Small intestine (tissue), 7 donors: ENCODE measurements at regions not wholly inside any gene's neighbourhood (a gene's known extent, or its start where the extent isn't known, plus 50 kb on each side); places are given as distances from the start of the nearest gene placed in this dataset.

ENCODE experiments used
- DNase-seq, 2 donors: peaks; one replicate each; pipeline versions ENCODE4 v3.0.0 to v3.0.0-alpha.2; 2013
- FAIRE-seq: peaks from 2 replicates; lab custom pipeline; 2012; peaks lifted over from hg19 to GRCh38; lab: Jason Lieb, UNC
- H3K27ac ChIP-seq, 3 donors: one replicate each; pipeline ENCODE4 v1.5.1; 2013; ENCODE audit warnings: low read length in 2 of 3, mild to moderate bottlenecking in 2 of 3, control low read depth in 1 of 3, inconsistent platforms in 1 of 3, low read depth in 1 of 3, moderate library complexity in 1 of 3
- H3K27me3 ChIP-seq, 3 donors: one replicate each; pipeline ENCODE4 v1.6.1; 2013; ENCODE audit warnings: low read length in 3 of 3, inconsistent platforms in 1 of 3; ENCODE audit not compliant: control insufficient read depth in 3 of 3, insufficient read depth in 3 of 3
- H3K36me3 ChIP-seq, 3 donors: one replicate each; pipeline ENCODE4 v1.6.1; 2013; ENCODE audit warnings: low read length in 3 of 3, inconsistent platforms in 1 of 3, low read depth in 1 of 3, mild to moderate bottlenecking in 1 of 3, moderate library complexity in 1 of 3; ENCODE audit not compliant: control insufficient read depth in 3 of 3, insufficient read depth in 2 of 3
- H3K4me1 ChIP-seq, 3 donors: one replicate each; pipeline ENCODE4 v1.6.1; 2013; ENCODE audit warnings: low read length in 2 of 3, inconsistent platforms in 1 of 3, low read depth in 1 of 3, mild to moderate bottlenecking in 1 of 3, moderate library complexity in 1 of 3; ENCODE audit not compliant: control insufficient read depth in 3 of 3, insufficient read depth in 2 of 3
- H3K4me3 ChIP-seq, 3 donors: one replicate each; pipeline ENCODE4 v1.5.1; 2013; ENCODE audit warnings: low read length in 3 of 3, control low read depth in 1 of 3, inconsistent platforms in 1 of 3, low read depth in 1 of 3, mild to moderate bottlenecking in 1 of 3, moderate library complexity in 1 of 3
- H3K9me3 ChIP-seq, 2 donors: one replicate each; pipeline ENCODE4 v1.6.1; 2013; ENCODE audit warnings: low read depth in 1 of 2, low read length in 1 of 2; ENCODE audit not compliant: control insufficient read depth in 2 of 2, insufficient read depth in 1 of 2
- WGBS, 3 donors: extraction: QIAGEN DNeasy Blood & Tissue Kit; methylation state at CpG; one replicate each; pipeline ENCODE4 v1.1.7; 2013; 5-methylcytosine and 5-hydroxymethylcytosine counted together
- donor health status: healthy with polysubstance abuse.
- donor health status: control.
- donor health status: control.
- donor health status: Bipolar disorder and iron deficiency.
- donor health status: healthy.

GRCh38 chr10:113475381-113475807, 77.5 kb upstream of the HABP2 start:
- Histone ChIP-seq H3K27me3 (peaks cover 0 to 3% (median 0%) of the 10 kb centered on the region in 3 donors), H3K9me3 (peaks cover 0 to 19% of the 10 kb centered on the region in 2 donors), H3K4me1 (no peaks in the 10 kb centered on the region), H3K27ac (no peak overlapping the region), H3K36me3 (no peaks in the 10 kb centered on the region), H3K4me3 (no peak overlapping the region)
- WGBS, 3 donors = 65 to 78% (median 76%) methylated on average over 4 of the region's 4 CpGs
- FAIRE-seq (no peak), DNase-seq (no peak)

- WGBS, 3 donors = 49 to 59% (median 51%) methylated on average over 7 to 8 of the region's 8 CpGs
- Histone ChIP-seq H3K4me1 (no peaks in the 10 kb centered on the region), H3K27me3 (peaks cover 0 to 3% (median 0%) of the 10 kb centered on the region in 3 donors), H3K4me3 (no peak overlapping the region), H3K9me3 (peaks cover 0 to 24% of the 10 kb centered on the region in 2 donors), H3K36me3 (no peaks in the 10 kb centered on the region), H3K27ac (no peak overlapping the region)
- FAIRE-seq (no peak), DNase-seq (no peak)
These were observed 76.7 kb upstream of the HABP2 start for GRCh38 chr10:113476191-113476590.

- WGBS, 3 donors = 85 to 87% (median 86%) methylated on average over 5 of the region's 5 CpGs
- FAIRE-seq = no peak
These were observed 76.2 kb upstream of the HABP2 start for GRCh38 chr10:113476673-113477072.

GRCh38 chr10:113477451-113477850, 75.4 kb upstream of the HABP2 start:
- peaks cover 0 to 3% (median 0%) of the 10 kb centered on the region in 3 donors for H3K27me3 ChIP-seq
- WGBS, 3 donors = 91 to 96% (median 94%) methylated on average over 3 of the region's 3 CpGs
- DNase-seq (no peak), FAIRE-seq (no peak)
- no peaks in the 10 kb centered on the region for H3K4me1 ChIP-seq
- peaks cover 0 to 24% of the 10 kb centered on the region in 2 donors for H3K9me3 ChIP-seq
- no peaks in the 10 kb centered on the region for H3K36me3 ChIP-seq
- H3K4me3 ChIP-seq = no peak overlapping the region
- H3K27ac ChIP-seq = no peak overlapping the region

More at GRCh38 chr10:113476673-113477072, 76.2 kb upstream of the HABP2 start:
- no peak for DNase-seq
- peaks cover 0 to 3% (median 0%) of the 10 kb centered on the region in 3 donors for H3K27me3 ChIP-seq
- no peak overlapping the region for H3K4me3 ChIP-seq
- peaks cover 0 to 24% of the 10 kb centered on the region in 2 donors for H3K9me3 ChIP-seq
- no peaks in the 10 kb centered on the region for H3K36me3 ChIP-seq
- no peaks in the 10 kb centered on the region for H3K4me1 ChIP-seq
- no peak overlapping the region for H3K27ac ChIP-seq

- H3K9me3 ChIP-seq = peaks cover 0 to 24% of the 10 kb centered on the region in 2 donors
- no peak overlapping the region for H3K4me3 ChIP-seq
- no peak for DNase-seq
- H3K27ac ChIP-seq = no peak overlapping the region
- H3K4me1 ChIP-seq = no peaks in the 10 kb centered on the region
- peaks cover 0 to 6% (median 0%) of the 10 kb centered on the region in 3 donors for H3K27me3 ChIP-seq
- no peaks in the 10 kb centered on the region for H3K36me3 ChIP-seq
- FAIRE-seq = no peak
- 86 to 93% (median 90%) methylated on average over 9 of the region's 9 CpGs for WGBS, 3 donors
These were observed 73.3 kb upstream of the HABP2 start for GRCh38 chr10:113479346-113480080.

- Histone ChIP-seq H3K4me1 (no peaks in the 10 kb centered on the region), H3K4me3 (no peak overlapping the region), H3K9me3 (peaks cover 0 to 24% of the 10 kb centered on the region in 2 donors), H3K27me3 (peaks cover 0 to 7% (median 0%) of the 10 kb centered on the region in 3 donors), H3K36me3 (no peaks in the 10 kb centered on the region), H3K27ac (no peak overlapping the region)
- FAIRE-seq (no peak), DNase-seq (no peak)
- 41 to 56% (median 47%) methylated on average over 1 of the region's 1 CpG for WGBS, 3 donors
These were observed 72.8 kb upstream of the HABP2 start for GRCh38 chr10:113480081-113480360.

- Histone ChIP-seq H3K27ac (no peak overlapping the region), H3K9me3 (peaks cover 0 to 24% of the 10 kb centered on the region in 2 donors), H3K4me3 (no peak overlapping the region), H3K4me1 (no peaks in the 10 kb centered on the region), H3K36me3 (no peaks in the 10 kb centered on the region), H3K27me3 (peaks cover 0 to 7% (median 0%) of the 10 kb centered on the region in 3 donors)
- DNase-seq (no peak), FAIRE-seq (no peak)
- WGBS, 3 donors = 55 to 79% (median 57%) methylated on average over 6 of the region's 6 CpGs
These were observed 71.9 kb upstream of the HABP2 start for GRCh38 chr10:113480851-113481502.

- Histone ChIP-seq H3K9me3 (peaks cover 0 to 14% of the 10 kb centered on the region in 2 donors), H3K4me3 (no peak overlapping the region), H3K4me1 (no peaks in the 10 kb centered on the region), H3K27me3 (peaks cover 0 to 5% (median 0%) of the 10 kb centered on the region in 3 donors), H3K36me3 (no peaks in the 10 kb centered on the region), H3K27ac (no peak overlapping the region)
- DNase-seq = no peak
- WGBS, 3 donors = 52 to 89% (median 66%) methylated on average over 2 of the region's 2 CpGs
- FAIRE-seq = no peak
These were observed 68.4 kb upstream of the HABP2 start for GRCh38 chr10:113484487-113484886.
